SK-N-SH (cell line): ENCODE measurements at regions not wholly inside any gene's neighbourhood (a gene's known extent, or its start where the extent isn't known, plus 50 kb on each side); places are given as distances from the start of the nearest gene placed in this dataset.

Experiments used
- CTCF ChIA-PET: fragments of 300-600, 350-600 bp; formaldehyde crosslinking; extraction: SDS; loops from one replicate; lab custom pipeline; 2021; lab: Yijun Ruan, JAX
- POLR2A ChIA-PET: fragments of 350-600 bp; sonication (Branson Sonifier 250); formaldehyde crosslinking; extraction: SDS; loops from one replicate; lab custom pipeline; 2020; ENCODE audit warnings: antibody characterized with exemption, inconsistent platforms; lab: Yijun Ruan, JAX
- DNase-seq: peaks from one replicate; pipeline ENCODE4 v3.0.0; 2012
- H2AFZ ChIP-seq: fragments of 200-600 bp; sonication (generic); 2 replicates; pipeline ENCODE4 v1.8.1; 2016; ENCODE audit warnings: antibody characterized with exemption, mild to moderate bottlenecking, low read depth
- H3F3A ChIP-seq: fragments of 200-600 bp; sonication (generic); replicated peaks from 2 replicates; pipeline ENCODE3; 2016; ENCODE audit warnings: antibody characterized with exemption, mild to moderate bottlenecking; ENCODE audit not compliant: insufficient read depth
- H3K27ac ChIP-seq, 2 experiments: fragments of 200-500 bp in 1 of 2; fragments of 200-600 bp in 1 of 2; sonication (Bioruptor generic) in 1 of 2; sonication (generic), shearing (Covaris generic) in 1 of 2; 2 replicates each; pipeline versions ENCODE4 v1.5.1 to v1.6.1; 2014 to 2016; ENCODE audit warnings: low read depth in 2 of 2, inconsistent platforms in 1 of 2, low read length in 1 of 2, mild to moderate bottlenecking in 1 of 2, mixed read lengths in 1 of 2
- H3K27me3 ChIP-seq: fragments of 200-600 bp; sonication (generic), shearing (Covaris generic); 2 replicates; pipeline ENCODE4 v1.6.1; 2016; ENCODE audit warnings: mixed run types; ENCODE audit not compliant: insufficient read depth
- H3K36me3 ChIP-seq, 2 experiments: fragments of 200-500 bp in 1 of 2; fragments of 200-600 bp in 1 of 2; sonication (Bioruptor generic) in 1 of 2; sonication (generic) in 1 of 2; replicated peaks in 1 of 2; 2 replicates each; pipeline versions ENCODE3 to v1.5.1; 2014 to 2016; ENCODE audit warnings: low read length in 1 of 2, mild to moderate bottlenecking in 1 of 2; ENCODE audit not compliant: insufficient read depth in 2 of 2, control insufficient read depth in 1 of 2
- H3K4me1 ChIP-seq, 2 experiments: fragments of 200-500 bp in 1 of 2; fragments of 200-600 bp in 1 of 2; sonication (Bioruptor generic) in 1 of 2; sonication (generic), shearing (Covaris generic) in 1 of 2; 2 replicates each; pipeline versions ENCODE4 v1.5.1 to v1.6.1; 2014 to 2016; ENCODE audit warnings: low read depth in 1 of 2, low read length in 1 of 2, mixed run types in 1 of 2; ENCODE audit not compliant: insufficient read depth in 2 of 2, control insufficient read depth in 1 of 2
- H3K4me2 ChIP-seq: fragments of 200-600 bp; sonication (generic), shearing (Covaris generic); 2 replicates; pipeline ENCODE4 v1.6.1; 2017; ENCODE audit warnings: mixed run types
- H3K4me3 ChIP-seq, 2 experiments: fragments of 200-500 bp in 1 of 2; fragments of 200-600 bp in 1 of 2; sonication (Bioruptor generic) in 1 of 2; sonication (generic), shearing (Covaris generic) in 1 of 2; 2 replicates each; pipeline versions ENCODE4 v1.5.1 to v1.8.1; 2014 to 2016; ENCODE audit warnings: low read depth in 2 of 2, inconsistent platforms in 1 of 2, low read length in 1 of 2, mild to moderate bottlenecking in 1 of 2, mixed read lengths in 1 of 2, moderate library complexity in 1 of 2
- H3K79me2 ChIP-seq: fragments of 200-600 bp; sonication (generic); 2 replicates; pipeline ENCODE4 v1.8.1; 2017; ENCODE audit warnings: mild to moderate bottlenecking; ENCODE audit not compliant: insufficient read depth
- H3K9ac ChIP-seq: fragments of 200-600 bp; sonication (generic); 2 replicates; pipeline ENCODE4 v1.6.1; 2017; ENCODE audit warnings: mixed run types
- H3K9me2 ChIP-seq: fragments of 200-600 bp; sonication (generic); 2 replicates; pipeline ENCODE4 v1.6.1; 2017; ENCODE audit warnings: mixed run types
- H3K9me3 ChIP-seq: fragments of 200-600 bp; sonication (generic); 2 replicates; pipeline ENCODE4 v1.6.1; 2017; ENCODE audit warnings: mixed run types, mild to moderate bottlenecking, moderate library complexity
- H4K20me1 ChIP-seq: fragments of 200-600 bp; sonication (generic); 2 replicates; pipeline ENCODE4 v1.6.1; 2017; ENCODE audit warnings: mild to moderate bottlenecking, mixed run types; ENCODE audit not compliant: insufficient read depth
- ELF1 ChIP-seq: IDR thresholded peaks from 2 replicates; pipeline ENCODE4 v1.4.0; 2012
- FOSL2 ChIP-seq: IDR thresholded peaks from 2 replicates; pipeline ENCODE4 v1.4.0; 2012; ENCODE audit warnings: low read depth, mild to moderate bottlenecking, moderate library complexity, borderline replicate concordance
- FOXJ3 ChIP-seq: sonication (generic); formaldehyde crosslinking; IDR thresholded peaks from 2 replicates; pipeline ENCODE4 v1.5.1; 2020; ENCODE audit warnings: mild to moderate bottlenecking, missing genetic modification reagents
- FOXM1 ChIP-seq: IDR thresholded peaks from 2 replicates; pipeline ENCODE4 v1.4.0; 2012; ENCODE audit warnings: low read depth, mild to moderate bottlenecking
- GABPA ChIP-seq: IDR thresholded peaks from 2 replicates; pipeline ENCODE4 v1.4.0; 2012; ENCODE audit warnings: low read depth, mild to moderate bottlenecking
- GATA2 ChIP-seq: sonication (generic); formaldehyde crosslinking; IDR thresholded peaks from 2 replicates; pipeline ENCODE4 v1.5.0; 2020; ENCODE audit warnings: mild to moderate bottlenecking, missing genetic modification reagents
- JUND ChIP-seq: IDR thresholded peaks from 2 replicates; pipeline ENCODE4 v1.4.0; 2012
- MXI1 ChIP-seq: IDR thresholded peaks from 2 replicates; pipeline ENCODE4 v1.6.1; 2012; ENCODE audit warnings: mild to moderate bottlenecking, low read depth, low read length, improper control_type of control experiment
- RCOR1 ChIP-seq: fragments of 150-350 bp; IDR thresholded peaks from 2 replicates; pipeline ENCODE4 v1.6.1; 2017; ENCODE audit warnings: antibody characterized with exemption, low read length
- SIN3A ChIP-seq: IDR thresholded peaks from 2 replicates; pipeline ENCODE4 v1.6.1; 2012; ENCODE audit warnings: low read depth, mild to moderate bottlenecking, low read length, moderate library complexity, borderline replicate concordance
- TAF1 ChIP-seq: IDR thresholded peaks from 2 replicates; pipeline ENCODE4 v1.6.1; 2012; ENCODE audit warnings: low read depth, mild to moderate bottlenecking, low read length, moderate library complexity, borderline replicate concordance
- TCF12 ChIP-seq: IDR thresholded peaks from 2 replicates; pipeline ENCODE4 v1.4.0; 2012
- TEAD4 ChIP-seq: IDR thresholded peaks from 2 replicates; pipeline ENCODE4 v1.4.0; 2012; ENCODE audit warnings: mild to moderate bottlenecking, borderline replicate concordance; ENCODE audit not compliant: insufficient read depth
- WGBS: methylation state at CpG from one replicate; pipeline ENCODE4 v1.1.6; 2017; ENCODE audit warnings: low lambda C conversion rate; 5-methylcytosine and 5-hydroxymethylcytosine counted together

GRCh38 chr6:40831381-40831780 lies 207.6 kb downstream of the UNC5CL start:
- Histone ChIP-seq H3K9ac (no peak overlapping the region), H3K4me3 (no peak overlapping the region), H3F3A (no peaks in the 10 kb centered on the region), H3K36me3 (no peaks in the 10 kb centered on the region), H2AFZ (no peak overlapping the region), H3K4me1 (no peaks in the 10 kb centered on the region; a peak in 1 of 4 replicates), H4K20me1 (no peaks in the 10 kb centered on the region), H3K79me2 (no peaks in the 10 kb centered on the region), H3K9me2 (no peaks in the 10 kb centered on the region), H3K27ac (no peak overlapping the region), H3K27me3 (no peaks in the 10 kb centered on the region; the same call in 1 of the 2 replicates), H3K4me2 (no peak overlapping the region), H3K9me3 (no peaks in the 10 kb centered on the region)
- CTCF ChIA-PET = interaction anchor here (1.3 to 1.6 kb wide), 3 partner anchors 9 to 81 kb away, joined by 3 to 4 read pairs (median 3); no protein-coding TSS in a partner anchor
- 11% methylated on average over 3 of the region's 3 CpGs for WGBS
- DNase-seq = no peak
- TF ChIP-seq TEAD4 = no peak
- TF ChIP-seq GABPA = no peak
- TF ChIP-seq FOSL2 = no peak
- TF ChIP-seq SIN3A = no peak
- TF ChIP-seq TAF1 = no peak
- TF ChIP-seq GATA2 = no peak
- TF ChIP-seq ELF1 = no peak
- no peak for TF ChIP-seq JUND
- TF ChIP-seq RCOR1 = no peak
- TF ChIP-seq TCF12 = no peak
- POLR2A ChIA-PET = no interaction called here

- H2AFZ ChIP-seq = no peak overlapping the region
- H3F3A ChIP-seq = no peaks in the 10 kb centered on the region
- H3K9ac ChIP-seq = no peak overlapping the region
- no peaks in the 10 kb centered on the region for H3K9me3 ChIP-seq
- WGBS = 66% methylated on average over 2 of the region's 2 CpGs
- H3K79me2 ChIP-seq = no peaks in the 10 kb centered on the region
- no peak overlapping the region for H3K4me2 ChIP-seq
- H3K4me1 ChIP-seq = peaks cover 0 to 15% of the 10 kb centered on the region in 2 experiments; a peak in 1 of 4 replicates
- H3K4me3 ChIP-seq = no peak overlapping the region
- DNase-seq = no peak
- TF ChIP-seq MXI1 = no peak
- no peak for TF ChIP-seq FOXM1
- no peak for TF ChIP-seq FOXJ3
- H3K9me2 ChIP-seq = no peaks in the 10 kb centered on the region
- no peaks in the 10 kb centered on the region; the same call in 1 of the 2 replicates for H3K27me3 ChIP-seq
- no peaks in the 10 kb centered on the region for H4K20me1 ChIP-seq
- ChIA-PET CTCF (interaction anchor here (0.6 to 2.4 kb wide), 5 partner anchors 11 to 483 kb away, joined by 3 to 7 read pairs (median 3); no protein-coding TSS in a partner anchor), POLR2A (no interaction called here)
- no peak overlapping the region for H3K27ac ChIP-seq
- H3K36me3 ChIP-seq = no peaks in the 10 kb centered on the region
Observed at GRCh38 chr6:40825102-40825501, 213.9 kb downstream of the UNC5CL start.
